Testis (tissue), 2 donors: ENCODE measurements at regions not wholly inside any gene's neighbourhood (a gene's known extent, or its start where the extent isn't known, plus 50 kb on each side); places are given as distances from the start of the nearest gene placed in this dataset.

Experiments used
- POLR2A ChIP-seq: fragments of 450-650 bp; IDR thresholded peaks from one replicate; pipeline ENCODE4 v1.6.1; 2017; ENCODE audit warnings: antibody characterized with exemption, mild to moderate bottlenecking, moderate library complexity
- TF ChIP-seq, protein P1 (sequence below), 3 experiments: fragments of 450-650 bp in 2 of 3; fragments of 200-600 bp in 1 of 3; sonication (generic) in 1 of 3; IDR thresholded peaks; one replicate each; pipeline ENCODE4 v1.5.1; 2016 to 2019; ENCODE audit warnings: antibody characterized with exemption in 3 of 3, mild to moderate bottlenecking in 2 of 3, moderate library complexity in 1 of 3

DNA sequence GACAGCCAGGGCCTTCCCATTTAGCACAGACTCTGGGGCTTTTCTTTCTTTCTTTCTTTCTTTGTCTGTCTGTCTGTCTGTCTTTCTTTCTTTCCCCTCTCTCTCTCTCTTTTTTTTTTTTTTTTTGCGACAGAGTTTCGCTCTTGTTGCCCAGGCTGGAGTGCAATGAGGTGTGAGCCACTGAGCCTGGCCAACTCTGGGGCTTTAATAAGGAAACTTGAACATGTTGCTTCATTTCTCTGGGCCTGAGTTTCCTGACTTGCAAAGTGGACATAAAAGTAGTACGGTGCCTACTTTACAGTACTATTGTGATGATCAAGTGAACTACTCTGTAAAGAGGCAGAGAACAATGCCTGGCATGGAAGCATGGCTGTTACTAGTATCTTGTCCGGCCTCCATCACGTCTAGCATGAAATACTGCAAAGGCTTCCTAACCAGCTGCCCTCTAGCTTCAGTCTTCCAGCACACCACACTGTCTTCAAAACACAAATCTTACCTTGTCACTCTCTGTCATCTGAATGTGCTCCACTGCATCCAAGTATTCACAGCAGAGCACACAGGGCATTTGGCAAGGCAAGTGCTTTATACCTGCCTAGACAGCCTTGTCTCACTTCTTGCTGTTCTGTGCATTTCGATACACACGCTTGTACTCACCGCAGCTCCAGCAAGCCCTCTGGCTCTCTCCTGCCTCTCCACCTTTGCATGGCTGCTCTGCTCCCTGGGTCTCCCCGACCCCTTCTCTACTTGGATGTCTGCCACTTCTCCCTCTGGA lies 96.7 kb downstream of the IRF2BPL start:
- TF ChIP-seq, protein P1, sequence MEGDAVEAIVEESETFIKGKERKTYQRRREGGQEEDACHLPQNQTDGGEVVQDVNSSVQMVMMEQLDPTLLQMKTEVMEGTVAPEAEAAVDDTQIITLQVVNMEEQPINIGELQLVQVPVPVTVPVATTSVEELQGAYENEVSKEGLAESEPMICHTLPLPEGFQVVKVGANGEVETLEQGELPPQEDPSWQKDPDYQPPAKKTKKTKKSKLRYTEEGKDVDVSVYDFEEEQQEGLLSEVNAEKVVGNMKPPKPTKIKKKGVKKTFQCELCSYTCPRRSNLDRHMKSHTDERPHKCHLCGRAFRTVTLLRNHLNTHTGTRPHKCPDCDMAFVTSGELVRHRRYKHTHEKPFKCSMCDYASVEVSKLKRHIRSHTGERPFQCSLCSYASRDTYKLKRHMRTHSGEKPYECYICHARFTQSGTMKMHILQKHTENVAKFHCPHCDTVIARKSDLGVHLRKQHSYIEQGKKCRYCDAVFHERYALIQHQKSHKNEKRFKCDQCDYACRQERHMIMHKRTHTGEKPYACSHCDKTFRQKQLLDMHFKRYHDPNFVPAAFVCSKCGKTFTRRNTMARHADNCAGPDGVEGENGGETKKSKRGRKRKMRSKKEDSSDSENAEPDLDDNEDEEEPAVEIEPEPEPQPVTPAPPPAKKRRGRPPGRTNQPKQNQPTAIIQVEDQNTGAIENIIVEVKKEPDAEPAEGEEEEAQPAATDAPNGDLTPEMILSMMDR (IDR thresholded peaks at IDR 0.05): no peak
- TF ChIP-seq POLR2A: no peak
